ENCODE measurements at regions not wholly inside any gene's neighbourhood (a gene's known extent, or its start where the extent isn't known, plus 50 kb on each side); places are given as distances from the start of the nearest gene placed in this dataset.

DNA sequence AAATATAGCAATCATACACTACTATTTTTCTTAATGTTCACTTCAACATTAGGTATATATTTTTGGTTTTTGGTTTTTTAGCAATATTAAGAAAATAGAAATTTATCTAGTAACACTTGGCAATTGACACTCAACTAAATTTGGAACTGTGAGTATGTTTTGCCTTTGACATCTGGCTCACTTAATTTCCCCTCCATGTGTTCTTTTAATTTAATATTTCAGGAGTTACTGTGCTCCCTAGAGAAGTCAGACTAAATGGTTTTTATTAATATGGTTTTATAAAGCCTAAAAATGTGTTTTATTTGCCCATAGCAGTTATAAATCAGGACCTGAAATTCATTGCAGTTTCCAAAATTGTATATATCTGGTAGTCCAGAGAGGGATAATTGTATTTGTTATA is 175.3 kb upstream of the AVPR1A start:
- H3K4me1 ChIP-seq (ENCODE audit: control insufficient read depth, insufficient read depth, low read length) = no peaks in the 10 kb centered on the region
- DNase-seq = no peak
- H3K36me3 ChIP-seq (ENCODE audit: control insufficient read depth, insufficient read depth, low read length) = no peaks in the 10 kb centered on the region
- no peaks in the 10 kb centered on the region for H3K9me3 ChIP-seq (ENCODE audit: control insufficient read depth, low read depth, low read length)
- no peak overlapping the region for H3K27ac ChIP-seq (ENCODE audit: low read length)
- H3K4me3 ChIP-seq (ENCODE audit: low read length) = no peak overlapping the region
- no peaks in the 10 kb centered on the region for H3K27me3 ChIP-seq (ENCODE audit: control insufficient read depth, insufficient read depth, low read length)

DNA sequence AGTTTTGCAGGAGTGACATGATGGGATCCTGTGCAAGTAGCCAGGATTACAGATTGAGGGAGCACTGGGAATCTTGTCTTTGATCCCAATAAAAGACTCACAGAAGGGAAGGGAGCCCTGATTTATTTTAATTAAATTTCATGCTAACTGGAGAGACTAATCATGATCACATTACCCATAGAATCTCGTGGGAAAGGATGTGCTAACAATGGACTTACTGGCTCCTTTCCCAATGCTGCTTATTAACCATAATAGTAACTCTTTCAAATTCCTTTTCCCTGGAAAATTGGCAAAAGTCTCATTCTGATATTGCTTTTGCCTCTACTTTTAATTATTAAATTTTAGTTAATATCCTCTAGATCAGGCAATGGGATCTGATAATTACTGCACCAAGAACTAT is 174.8 kb upstream of the AVPR1A start:
- Histone ChIP-seq H3K27me3 (ENCODE audit: control insufficient read depth, insufficient read depth, low read length) (no peaks in the 10 kb centered on the region), H3K4me3 (ENCODE audit: low read length) (no peak overlapping the region), H3K4me1 (ENCODE audit: control insufficient read depth, insufficient read depth, low read length) (no peaks in the 10 kb centered on the region), H3K36me3 (ENCODE audit: control insufficient read depth, insufficient read depth, low read length) (no peaks in the 10 kb centered on the region), H3K9me3 (ENCODE audit: control insufficient read depth, low read depth, low read length) (no peaks in the 10 kb centered on the region), H3K27ac (ENCODE audit: low read length) (no peak overlapping the region)
- DNase-seq = no peak
- 83% methylated on average over 1 of the region's 1 CpG for WGBS (ENCODE audit: insufficient coverage, low lambda C conversion rate)

DNA sequence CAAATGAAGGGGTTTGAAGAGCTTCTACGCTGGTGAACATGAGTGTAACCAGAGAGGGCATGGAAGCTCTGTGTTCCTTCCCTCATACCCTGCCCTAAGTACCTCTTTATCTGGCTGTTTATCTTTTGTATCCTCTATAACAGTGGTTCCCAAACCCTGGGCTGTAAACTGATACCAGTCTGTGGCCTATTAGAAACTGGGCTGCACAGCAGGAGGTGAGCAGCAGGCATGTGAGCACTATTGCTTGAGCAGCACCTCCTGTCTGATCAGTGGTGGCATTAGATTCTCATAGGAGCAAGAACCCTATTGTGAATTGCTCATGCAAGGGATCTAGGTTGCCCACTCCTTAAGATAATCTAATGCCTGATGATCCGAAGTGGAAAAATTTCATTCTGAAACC is 172.9 kb upstream of the AVPR1A start:
- 83% methylated on average over 1 of the region's 2 CpGs for WGBS (ENCODE audit: insufficient coverage, low lambda C conversion rate)
- Histone ChIP-seq H3K27ac (ENCODE audit: low read length) (no peak overlapping the region), H3K4me3 (ENCODE audit: low read length) (no peak overlapping the region)

DNA sequence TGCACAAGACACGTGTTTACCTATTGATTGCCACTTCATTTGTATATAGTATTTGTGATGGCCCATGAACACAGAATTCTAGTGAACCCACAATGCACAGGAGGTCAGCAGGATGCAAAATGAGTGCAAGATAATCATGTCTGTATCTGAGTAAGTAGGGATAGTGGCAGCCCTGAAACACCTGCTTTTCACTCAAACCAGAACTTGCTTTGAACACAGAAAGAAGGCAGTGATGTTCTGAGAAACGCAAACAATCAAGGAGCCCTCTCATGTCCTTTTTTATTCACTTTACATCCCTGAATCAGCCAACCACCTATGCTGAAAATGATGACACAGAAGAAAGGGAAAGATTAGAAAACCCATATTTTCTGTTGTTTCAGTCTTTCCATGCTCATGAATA is 170.4 kb upstream of the AVPR1A start:
- Histone ChIP-seq H3K9me3 (ENCODE audit: control insufficient read depth, low read depth, low read length) (no peaks in the 10 kb centered on the region), H3K36me3 (ENCODE audit: control insufficient read depth, insufficient read depth, low read length) (no peaks in the 10 kb centered on the region), H3K27ac (ENCODE audit: low read length) (no peak overlapping the region), H3K27me3 (ENCODE audit: control insufficient read depth, insufficient read depth, low read length) (no peaks in the 10 kb centered on the region), H3K4me3 (ENCODE audit: low read length) (no peak overlapping the region), H3K4me1 (ENCODE audit: control insufficient read depth, insufficient read depth, low read length) (no peaks in the 10 kb centered on the region)
- no peak for DNase-seq
- WGBS (ENCODE audit: insufficient coverage, low lambda C conversion rate) = 83% methylated on average over 1 of the region's 2 CpGs

More for the DNA sequence above, 172.9 kb upstream of the AVPR1A start:
- no peak for DNase-seq
- Histone ChIP-seq H3K27me3 (ENCODE audit: control insufficient read depth, insufficient read depth, low read length) (no peaks in the 10 kb centered on the region), H3K9me3 (ENCODE audit: control insufficient read depth, low read depth, low read length) (no peaks in the 10 kb centered on the region), H3K36me3 (ENCODE audit: control insufficient read depth, insufficient read depth, low read length) (no peaks in the 10 kb centered on the region), H3K4me1 (ENCODE audit: control insufficient read depth, insufficient read depth, low read length) (no peaks in the 10 kb centered on the region)

DNA sequence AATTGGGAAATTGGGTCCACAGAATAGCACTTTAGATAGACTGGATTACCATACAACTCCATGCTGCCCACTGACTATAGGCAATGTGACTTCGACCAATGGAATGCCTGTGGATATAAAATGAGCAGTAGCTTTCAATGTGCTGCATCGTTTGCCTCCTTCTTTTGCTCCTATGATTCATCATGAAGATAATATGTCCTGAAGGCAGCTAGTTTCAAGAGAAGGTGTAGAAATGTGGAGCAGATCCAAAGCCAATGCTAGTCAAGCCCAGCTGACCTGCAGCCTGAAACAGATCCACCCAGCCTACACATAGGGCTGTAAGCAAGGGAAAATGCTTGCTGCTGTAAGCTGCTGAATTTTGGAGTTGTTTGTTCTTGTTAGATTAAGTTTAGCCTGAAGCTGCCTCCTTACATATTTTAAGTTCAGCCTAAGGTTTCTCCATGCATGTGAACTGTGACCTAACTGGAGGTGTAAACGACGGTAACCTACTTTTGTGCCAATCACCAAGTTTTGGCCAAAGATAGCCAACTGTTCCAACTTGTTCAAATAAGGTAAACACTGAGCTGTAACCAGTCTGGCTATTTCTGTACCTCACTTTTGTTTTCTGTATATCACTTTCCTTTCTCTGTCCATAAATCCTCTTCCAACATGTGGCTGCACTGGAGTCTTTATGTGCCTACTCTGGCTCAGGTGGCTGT is 169.1 kb upstream of the AVPR1A start:
- H3K4me1 ChIP-seq (ENCODE audit: control insufficient read depth, insufficient read depth, low read length) = no peaks in the 10 kb centered on the region
- H3K27ac ChIP-seq (ENCODE audit: low read length) = no peak overlapping the region
- H3K36me3 ChIP-seq (ENCODE audit: control insufficient read depth, insufficient read depth, low read length) = no peaks in the 10 kb centered on the region
- WGBS (ENCODE audit: insufficient coverage, low lambda C conversion rate) = 87% methylated on average over 3 of the region's 4 CpGs
- no peaks in the 10 kb centered on the region for H3K9me3 ChIP-seq (ENCODE audit: control insufficient read depth, low read depth, low read length)
- no peak for DNase-seq
- no peak overlapping the region for H3K4me3 ChIP-seq (ENCODE audit: low read length)
- H3K27me3 ChIP-seq (ENCODE audit: control insufficient read depth, insufficient read depth, low read length) = no peaks in the 10 kb centered on the region

DNA sequence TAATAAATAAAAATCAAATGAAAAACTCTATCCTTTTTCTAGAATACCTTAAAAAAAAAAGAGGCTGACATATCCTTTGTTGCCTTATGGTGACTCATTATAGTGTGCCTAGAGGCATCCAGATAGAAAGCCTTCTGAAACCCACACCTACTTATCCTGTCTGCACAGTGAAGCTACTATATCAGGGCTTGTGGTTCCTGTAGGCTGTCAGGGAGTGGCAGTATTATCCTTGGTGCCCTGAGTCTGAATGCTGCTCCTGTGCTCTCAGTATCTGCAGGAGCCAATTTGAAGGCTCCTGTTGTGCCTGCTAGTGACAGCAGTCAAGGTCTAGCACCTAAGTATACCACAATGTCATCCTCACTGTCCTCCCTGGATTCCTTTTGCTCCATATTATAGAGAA is 168.4 kb upstream of the AVPR1A start:
- Histone ChIP-seq H3K27ac (ENCODE audit: low read length) (no peak overlapping the region), H3K4me1 (ENCODE audit: control insufficient read depth, insufficient read depth, low read length) (no peaks in the 10 kb centered on the region), H3K4me3 (ENCODE audit: low read length) (no peak overlapping the region), H3K36me3 (ENCODE audit: control insufficient read depth, insufficient read depth, low read length) (no peaks in the 10 kb centered on the region), H3K27me3 (ENCODE audit: control insufficient read depth, insufficient read depth, low read length) (no peaks in the 10 kb centered on the region), H3K9me3 (ENCODE audit: control insufficient read depth, low read depth, low read length) (no peaks in the 10 kb centered on the region)
- no peak for DNase-seq

DNA sequence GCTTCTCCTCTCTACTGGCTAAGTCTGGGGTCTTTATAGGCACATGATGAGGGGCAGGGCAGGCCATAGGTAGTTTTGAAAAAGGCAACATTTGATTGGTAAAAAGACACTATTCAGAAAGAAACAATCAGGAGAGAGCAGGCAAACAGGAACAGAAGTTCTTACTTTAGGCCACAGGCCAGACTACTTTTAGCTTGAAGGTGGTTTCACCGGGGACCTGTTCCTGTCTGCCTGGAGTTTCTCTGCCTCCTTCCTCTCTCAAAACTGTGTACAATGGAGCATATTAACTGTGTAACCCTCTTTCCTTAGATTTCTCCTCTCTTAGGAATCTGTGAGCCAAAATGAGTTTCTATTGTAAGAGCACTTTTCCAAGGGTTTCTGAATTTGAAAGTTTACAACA is 167.9 kb upstream of the AVPR1A start:
- no peaks in the 10 kb centered on the region for H3K9me3 ChIP-seq (ENCODE audit: control insufficient read depth, low read depth, low read length)
- no CpG with 5 or more reads among the region's 1 CpG for WGBS (ENCODE audit: insufficient coverage, low lambda C conversion rate)
- no peaks in the 10 kb centered on the region for H3K4me1 ChIP-seq (ENCODE audit: control insufficient read depth, insufficient read depth, low read length)
- no peak overlapping the region for H3K27ac ChIP-seq (ENCODE audit: low read length)
- no peak overlapping the region for H3K4me3 ChIP-seq (ENCODE audit: low read length)
- no peaks in the 10 kb centered on the region for H3K36me3 ChIP-seq (ENCODE audit: control insufficient read depth, insufficient read depth, low read length)
- no peaks in the 10 kb centered on the region for H3K27me3 ChIP-seq (ENCODE audit: control insufficient read depth, insufficient read depth, low read length)
- DNase-seq = no peak

DNA sequence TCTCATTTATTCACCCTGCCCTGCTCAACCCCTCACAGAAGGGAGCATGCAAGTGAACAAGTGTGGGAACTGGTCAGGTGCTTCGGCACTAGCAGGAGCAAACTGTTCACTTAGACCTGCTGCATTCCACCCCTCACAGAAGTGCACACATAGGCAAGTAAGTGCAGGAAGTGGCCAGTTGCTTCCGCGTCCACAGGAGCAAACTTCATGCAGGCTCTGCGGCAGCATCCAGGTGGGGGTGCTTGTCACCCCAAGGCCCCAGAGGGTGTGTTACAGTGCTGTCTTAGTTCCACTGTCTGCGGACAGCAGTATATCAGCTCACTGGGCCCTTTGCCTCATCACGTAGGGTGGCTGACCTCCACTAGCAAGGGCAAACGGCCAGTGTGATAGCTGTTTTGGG is 167.3 kb upstream of the AVPR1A start:
- H3K27ac ChIP-seq (ENCODE audit: low read length) = no peak overlapping the region
- no peak for DNase-seq
- no peaks in the 10 kb centered on the region for H3K9me3 ChIP-seq (ENCODE audit: control insufficient read depth, low read depth, low read length)
- H3K27me3 ChIP-seq (ENCODE audit: control insufficient read depth, insufficient read depth, low read length) = no peaks in the 10 kb centered on the region
- H3K4me1 ChIP-seq (ENCODE audit: control insufficient read depth, insufficient read depth, low read length) = no peaks in the 10 kb centered on the region
- no CpG with 5 or more reads among the region's 7 CpGs for WGBS (ENCODE audit: insufficient coverage, low lambda C conversion rate)
- no peak overlapping the region for H3K4me3 ChIP-seq (ENCODE audit: low read length)
- no peaks in the 10 kb centered on the region for H3K36me3 ChIP-seq (ENCODE audit: control insufficient read depth, insufficient read depth, low read length)

DNA sequence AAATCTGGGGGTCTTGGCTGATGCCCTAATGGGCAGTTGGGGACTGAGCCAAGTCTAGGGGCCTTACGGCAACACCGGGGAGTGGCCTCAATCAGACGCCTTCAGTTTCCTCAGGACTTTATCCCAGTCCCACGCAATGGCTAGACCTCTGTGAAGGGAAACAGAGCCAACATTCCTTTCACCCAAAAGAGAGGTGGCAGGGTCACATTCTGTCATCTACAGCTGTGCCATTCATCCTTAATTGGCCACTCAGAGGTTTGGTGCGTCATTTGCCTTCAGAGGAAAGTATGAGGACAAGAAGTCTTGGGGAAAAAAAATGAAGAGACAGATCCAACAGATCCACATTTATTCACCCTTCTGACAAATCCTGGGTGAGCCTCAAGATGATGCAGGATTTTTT is 166.9 kb upstream of the AVPR1A start:
- DNase-seq = no peak
- WGBS (ENCODE audit: insufficient coverage, low lambda C conversion rate) = no CpG with 5 or more reads among the region's 5 CpGs
- no peak overlapping the region for H3K27ac ChIP-seq (ENCODE audit: low read length)
- no peaks in the 10 kb centered on the region for H3K9me3 ChIP-seq (ENCODE audit: control insufficient read depth, low read depth, low read length)
- H3K36me3 ChIP-seq (ENCODE audit: control insufficient read depth, insufficient read depth, low read length) = no peaks in the 10 kb centered on the region
- no peak overlapping the region for H3K4me3 ChIP-seq (ENCODE audit: low read length)
- H3K4me1 ChIP-seq (ENCODE audit: control insufficient read depth, insufficient read depth, low read length) = no peaks in the 10 kb centered on the region
- no peaks in the 10 kb centered on the region for H3K27me3 ChIP-seq (ENCODE audit: control insufficient read depth, insufficient read depth, low read length)

DNA sequence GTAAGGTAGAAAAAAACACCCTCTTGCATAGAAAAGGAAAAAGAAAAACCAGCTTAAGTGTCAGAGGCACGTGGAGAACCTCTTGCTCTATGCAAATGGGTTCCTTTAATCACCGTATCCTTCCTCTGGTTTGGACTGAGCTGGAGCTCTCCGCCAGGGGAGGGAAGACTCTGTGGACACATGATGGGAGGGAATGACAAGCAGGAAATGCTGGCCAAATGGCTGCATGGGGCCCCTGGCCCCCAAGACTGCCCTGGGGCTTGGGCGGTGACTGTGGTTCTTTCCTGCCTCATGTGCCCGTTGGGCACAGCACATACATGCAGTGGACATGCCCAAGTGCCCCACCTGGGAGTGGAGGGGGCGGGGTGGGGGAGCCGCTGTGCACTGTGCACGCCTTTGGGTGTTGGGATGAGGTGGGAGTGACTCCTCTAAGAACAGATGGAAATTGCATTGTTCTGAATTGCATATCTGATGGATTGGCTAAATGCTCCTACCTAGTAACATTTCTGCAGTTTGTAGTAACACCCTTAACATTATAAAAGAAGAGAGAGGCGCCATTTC is 166.4 kb upstream of the AVPR1A start:
- Histone ChIP-seq H3K27me3 (ENCODE audit: control insufficient read depth, insufficient read depth, low read length) (no peaks in the 10 kb centered on the region), H3K4me3 (ENCODE audit: low read length) (no peak overlapping the region), H3K36me3 (ENCODE audit: control insufficient read depth, insufficient read depth, low read length) (no peaks in the 10 kb centered on the region), H3K9me3 (ENCODE audit: control insufficient read depth, low read depth, low read length) (no peaks in the 10 kb centered on the region), H3K27ac (ENCODE audit: low read length) (no peak overlapping the region), H3K4me1 (ENCODE audit: control insufficient read depth, insufficient read depth, low read length) (no peaks in the 10 kb centered on the region)
- 100% methylated on average over 1 of the region's 9 CpGs for WGBS (ENCODE audit: insufficient coverage, low lambda C conversion rate)
- DNase-seq = no peak

DNA sequence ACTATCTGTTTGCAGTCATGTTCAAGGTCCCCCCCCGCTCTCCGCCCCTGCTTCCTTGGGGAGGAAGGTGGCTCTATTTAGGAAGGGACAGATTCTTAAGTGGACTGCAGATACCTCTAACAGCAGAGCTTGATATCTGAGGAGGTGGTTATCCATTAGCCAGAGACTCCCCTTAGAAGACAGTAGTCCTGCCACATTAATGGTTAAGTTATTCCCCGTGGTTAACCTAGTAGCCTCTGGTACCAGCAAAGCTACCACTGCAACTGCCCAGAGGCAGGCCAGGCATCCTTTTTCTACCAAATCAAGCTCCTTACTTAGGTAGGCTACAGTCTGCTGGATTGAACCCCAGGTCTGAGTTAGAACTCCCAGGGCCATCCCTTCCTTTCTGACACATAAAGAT is 162.1 kb upstream of the AVPR1A start:
- Histone ChIP-seq H3K4me1 (ENCODE audit: control insufficient read depth, insufficient read depth, low read length) (no peaks in the 10 kb centered on the region), H3K4me3 (ENCODE audit: low read length) (no peak overlapping the region), H3K27ac (ENCODE audit: low read length) (no peak overlapping the region), H3K36me3 (ENCODE audit: control insufficient read depth, insufficient read depth, low read length) (no peaks in the 10 kb centered on the region), H3K27me3 (ENCODE audit: control insufficient read depth, insufficient read depth, low read length) (no peaks in the 10 kb centered on the region), H3K9me3 (ENCODE audit: control insufficient read depth, low read depth, low read length) (no peaks in the 10 kb centered on the region)
- DNase-seq = no peak
- WGBS (ENCODE audit: insufficient coverage, low lambda C conversion rate) = no CpG with 5 or more reads among the region's 3 CpGs
